ENCODE measurements at regions not wholly inside any gene's neighbourhood (a gene's known extent, or its start where the extent isn't known, plus 50 kb on each side); places are given as distances from the start of the nearest gene placed in this dataset.

DNA sequence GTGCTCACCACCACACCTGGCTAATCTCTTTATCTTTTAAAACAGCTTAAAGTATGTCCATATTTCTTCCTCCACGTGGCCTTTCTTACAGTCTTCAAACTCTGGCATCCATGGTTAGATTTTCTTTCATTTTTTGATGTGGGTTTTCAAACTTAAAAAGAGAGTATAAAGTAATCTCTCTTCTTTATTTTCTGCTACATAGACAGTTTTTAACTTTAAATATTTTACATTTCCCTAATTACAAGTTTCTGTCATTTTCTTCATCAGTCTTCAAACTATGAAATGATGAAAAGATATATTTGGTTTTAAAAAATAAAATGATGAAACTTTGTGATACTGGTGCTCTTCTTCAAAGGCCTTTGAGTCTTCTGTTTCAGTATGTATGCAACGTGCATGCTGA lies 143.5 kb upstream of the ESRRG start:
- 4% methylated on average over 2 of the region's 2 CpGs for WGBS (ENCODE audit: missing lambda C conversion rate)
- ChIA-PET CTCF (no interaction called here), POLR2A (no interaction called here)
- Histone ChIP-seq H3K4me1 (no peaks in the 10 kb centered on the region), H3K9me3 (no peaks in the 10 kb centered on the region), H3K4me2 (no peak overlapping the region), H3K4me3 (no peak overlapping the region), H3K27ac (no peak overlapping the region)
- DNase-seq (ENCODE audit: low read depth in 1 of 2, low spot score in 1 of 2) (no peak), ATAC-seq (no peak), FAIRE-seq (no peak)
- no peak for TF ChIP-seq NR3C1 (IDR thresholded peaks at IDR 0.05)
- TF ChIP-seq MAFK (IDR thresholded peaks at IDR 0.05; ENCODE audit: partially characterized antibody): peak; percentile 73

DNA sequence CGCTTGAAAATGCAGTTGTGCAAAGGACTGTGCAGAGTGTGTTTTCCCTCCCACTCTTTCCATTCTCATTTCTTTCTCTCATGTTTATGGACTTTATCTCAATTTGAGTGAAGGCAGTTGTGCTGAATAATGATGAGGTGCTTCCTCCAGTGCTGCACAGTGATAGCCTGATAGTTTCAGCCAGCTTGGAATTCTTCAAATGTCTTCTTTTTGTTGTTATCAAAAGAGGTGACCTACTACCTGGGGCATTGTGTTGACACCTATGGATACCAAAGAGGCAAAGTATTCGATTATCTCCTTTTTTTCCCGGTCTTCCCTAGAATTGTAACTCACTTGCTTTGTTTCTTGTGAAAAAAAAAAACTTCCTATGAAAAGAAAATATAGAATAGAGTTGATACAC lies 132.6 kb upstream of the ESRRG start:
- WGBS (ENCODE audit: missing lambda C conversion rate): 37% methylated on average over 3 of the region's 3 CpGs
- DNase-seq (ENCODE audit: low read depth in 1 of 2, low spot score in 1 of 2) (no peak), FAIRE-seq (no peak), ATAC-seq (no peak)
- ChIA-PET CTCF (no interaction called here), POLR2A (no interaction called here)
- H3K27ac ChIP-seq: no peak overlapping the region
- no peak overlapping the region for H3K4me3 ChIP-seq
- no peak overlapping the region for H3K4me2 ChIP-seq
- TF ChIP-seq RFX5 (IDR thresholded peaks at IDR 0.05): no peak
- no peak for TF ChIP-seq FOSB (CRISPR knock-in tag; IDR thresholded peaks at IDR 0.05)
- TF ChIP-seq, protein P1, sequence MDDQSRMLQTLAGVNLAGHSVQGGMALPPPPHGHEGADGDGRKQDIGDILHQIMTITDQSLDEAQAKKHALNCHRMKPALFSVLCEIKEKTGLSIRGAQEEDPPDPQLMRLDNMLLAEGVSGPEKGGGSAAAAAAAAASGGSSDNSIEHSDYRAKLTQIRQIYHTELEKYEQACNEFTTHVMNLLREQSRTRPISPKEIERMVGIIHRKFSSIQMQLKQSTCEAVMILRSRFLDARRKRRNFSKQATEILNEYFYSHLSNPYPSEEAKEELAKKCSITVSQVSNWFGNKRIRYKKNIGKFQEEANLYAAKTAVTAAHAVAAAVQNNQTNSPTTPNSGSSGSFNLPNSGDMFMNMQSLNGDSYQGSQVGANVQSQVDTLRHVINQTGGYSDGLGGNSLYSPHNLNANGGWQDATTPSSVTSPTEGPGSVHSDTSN (IDR thresholded peaks at IDR 0.05): no peak
- H3K9me3 ChIP-seq: no peaks in the 10 kb centered on the region
- no peaks in the 10 kb centered on the region for H3K4me1 ChIP-seq

DNA sequence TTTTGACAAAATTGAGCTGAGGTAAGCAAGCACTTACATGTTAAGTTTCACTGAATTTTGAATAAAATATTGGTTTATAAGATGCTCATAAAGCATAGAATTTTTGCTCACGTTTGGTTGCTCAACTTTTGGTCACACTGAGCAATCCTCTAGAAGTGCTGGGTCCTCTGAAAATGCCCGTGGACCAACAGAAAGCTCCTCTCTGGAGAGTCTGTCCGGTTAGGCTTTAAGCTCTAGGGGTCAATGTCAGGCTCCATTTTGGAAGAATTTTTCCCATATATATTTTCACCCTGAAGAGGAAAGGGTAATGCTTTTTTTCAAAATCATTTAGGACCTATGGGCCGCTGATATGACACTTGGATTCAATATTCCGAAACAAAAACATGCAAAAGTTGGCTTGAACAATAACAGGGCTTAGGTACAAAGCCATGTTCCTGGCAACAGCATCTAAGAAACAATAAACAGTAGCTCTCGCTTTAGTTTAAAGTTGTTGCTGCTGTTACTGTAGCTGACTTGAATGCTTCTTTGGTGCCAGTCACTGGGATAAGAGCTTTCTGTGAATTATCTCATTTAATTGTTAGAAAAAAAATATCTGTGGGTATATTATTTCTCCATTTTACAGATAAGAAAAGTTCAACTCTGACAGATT lies 131.7 kb upstream of the ESRRG start:
- 14% methylated on average over 6 of the region's 6 CpGs for WGBS (ENCODE audit: missing lambda C conversion rate)
- FAIRE-seq: no peak
- no peak for DNase-seq (ENCODE audit: low read depth in 1 of 2, low spot score in 1 of 2)
- CTCF ChIA-PET: no interaction called here
- Histone ChIP-seq H3K27ac (no peak overlapping the region), H3K4me3 (no peak overlapping the region), H3K4me2 (no peak overlapping the region), H3K9me3 (no peaks in the 10 kb centered on the region), H3K4me1 (no peaks in the 10 kb centered on the region)
- no peak for ATAC-seq
- no peak for TF ChIP-seq POLR2A (IDR thresholded peaks at IDR 0.05; ENCODE audit: low read length)
- no peak for TF ChIP-seq JUNB (IDR thresholded peaks at IDR 0.05)
- no peak for TF ChIP-seq ESRRA (IDR thresholded peaks at IDR 0.05; ENCODE audit: borderline replicate concordance, low read length)
- TF ChIP-seq, protein P2, sequence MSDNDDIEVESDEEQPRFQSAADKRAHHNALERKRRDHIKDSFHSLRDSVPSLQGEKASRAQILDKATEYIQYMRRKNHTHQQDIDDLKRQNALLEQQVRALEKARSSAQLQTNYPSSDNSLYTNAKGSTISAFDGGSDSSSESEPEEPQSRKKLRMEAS (IDR thresholded peaks at IDR 0.05): no peak
- TF ChIP-seq, protein P3, sequence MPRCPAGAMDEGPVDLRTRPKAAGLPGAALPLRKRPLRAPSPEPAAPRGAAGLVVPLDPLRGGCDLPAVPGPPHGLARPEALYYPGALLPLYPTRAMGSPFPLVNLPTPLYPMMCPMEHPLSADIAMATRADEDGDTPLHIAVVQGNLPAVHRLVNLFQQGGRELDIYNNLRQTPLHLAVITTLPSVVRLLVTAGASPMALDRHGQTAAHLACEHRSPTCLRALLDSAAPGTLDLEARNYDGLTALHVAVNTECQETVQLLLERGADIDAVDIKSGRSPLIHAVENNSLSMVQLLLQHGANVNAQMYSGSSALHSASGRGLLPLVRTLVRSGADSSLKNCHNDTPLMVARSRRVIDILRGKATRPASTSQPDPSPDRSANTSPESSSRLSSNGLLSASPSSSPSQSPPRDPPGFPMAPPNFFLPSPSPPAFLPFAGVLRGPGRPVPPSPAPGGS (IDR thresholded peaks at IDR 0.05): no peak
- no peak for TF ChIP-seq TP53 (CRISPR knock-in tag; IDR thresholded peaks at IDR 0.05)
- TF ChIP-seq TFCP2L1 (CRISPR knock-in tag; IDR thresholded peaks at IDR 0.05): no peak
- TF ChIP-seq, protein P4, sequence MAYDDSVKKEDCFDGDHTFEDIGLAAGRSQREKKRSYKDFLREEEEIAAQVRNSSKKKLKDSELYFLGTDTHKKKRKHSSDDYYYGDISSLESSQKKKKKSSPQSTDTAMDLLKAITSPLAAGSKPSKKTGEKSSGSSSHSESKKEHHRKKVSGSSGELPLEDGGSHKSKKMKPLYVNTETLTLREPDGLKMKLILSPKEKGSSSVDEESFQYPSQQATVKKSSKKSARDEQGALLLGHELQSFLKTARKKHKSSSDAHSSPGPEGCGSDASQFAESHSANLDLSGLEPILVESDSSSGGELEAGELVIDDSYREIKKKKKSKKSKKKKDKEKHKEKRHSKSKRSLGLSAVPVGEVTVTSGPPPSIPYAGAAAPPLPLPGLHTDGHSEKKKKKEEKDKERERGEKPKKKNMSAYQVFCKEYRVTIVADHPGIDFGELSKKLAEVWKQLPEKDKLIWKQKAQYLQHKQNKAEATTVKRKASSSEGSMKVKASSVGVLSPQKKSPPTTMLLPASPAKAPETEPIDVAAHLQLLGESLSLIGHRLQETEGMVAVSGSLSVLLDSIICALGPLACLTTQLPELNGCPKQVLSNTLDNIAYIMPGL (CRISPR knock-in tag; IDR thresholded peaks at IDR 0.05; ENCODE audit: borderline replicate concordance): no peak
- TF ChIP-seq CHD4 (IDR thresholded peaks at IDR 0.05; ENCODE audit: borderline replicate concordance): no peak
- no peak for TF ChIP-seq BHLHE40 (IDR thresholded peaks at IDR 0.05; ENCODE audit: low read depth, low read length)
- TF ChIP-seq HEYL (CRISPR knock-in tag; IDR thresholded peaks at IDR 0.05): no peak
- TF ChIP-seq EHMT2 (IDR thresholded peaks at IDR 0.05; ENCODE audit: low read depth): no peak
- TF ChIP-seq SMC3 (IDR thresholded peaks at IDR 0.05): no peak
- no peak for TF ChIP-seq FOXS1 (CRISPR knock-in tag; IDR thresholded peaks at IDR 0.05)
- TF ChIP-seq PHF8 (IDR thresholded peaks at IDR 0.05; ENCODE audit: borderline replicate concordance, low read depth): no peak
- POLR2A ChIA-PET: no interaction called here

Measured in A549 (cell line).